ENCODE measurements at regions not wholly inside any gene's neighbourhood (a gene's known extent, or its start where the extent isn't known, plus 50 kb on each side); places are given as distances from the start of the nearest gene placed in this dataset.
A peak's percentile ranks its signal among the peaks of the same experiment; 100 is the strongest.

DNA sequence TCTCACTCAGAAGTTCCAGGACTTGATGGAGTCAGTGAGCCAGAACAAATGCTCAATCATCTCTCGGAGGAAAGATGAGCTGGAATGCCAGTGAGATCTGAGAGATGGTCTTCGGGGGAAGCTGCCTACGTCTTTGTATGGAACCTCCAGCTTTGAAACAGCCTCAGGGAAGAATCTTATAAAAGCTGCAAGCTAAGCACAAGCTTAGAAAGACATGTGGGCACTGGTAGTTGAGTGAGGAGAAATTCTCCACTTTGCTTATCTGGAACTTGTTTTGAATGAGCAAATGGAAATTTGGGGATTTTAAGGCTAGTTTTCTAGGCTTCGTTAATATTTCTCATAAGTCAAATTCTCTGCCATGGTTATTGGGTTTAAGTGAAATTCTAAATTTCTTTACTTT lies 594.4 kb downstream of the QKI start:
- DNase-seq: no peak

DNA sequence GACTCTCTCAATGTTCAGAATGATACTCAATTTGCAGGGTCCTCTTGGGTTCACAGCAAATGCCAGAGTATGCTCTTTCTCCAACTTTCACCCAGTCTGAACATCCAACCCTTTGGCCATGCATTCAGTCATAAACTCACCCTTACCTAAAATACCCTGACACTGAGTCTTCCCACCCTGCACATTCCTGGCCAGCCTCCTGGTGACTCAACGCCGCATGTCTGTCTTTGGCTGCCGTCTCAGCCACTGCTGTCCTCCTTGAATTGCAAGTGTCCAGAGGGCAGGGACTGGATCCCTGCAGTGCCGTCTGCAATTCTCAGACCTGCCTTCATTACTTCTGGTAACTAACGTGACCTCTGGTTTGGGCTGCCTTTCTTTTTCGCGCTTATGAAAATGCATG lies 593.4 kb downstream of the QKI start:
- DNase-seq: no peak

DNA sequence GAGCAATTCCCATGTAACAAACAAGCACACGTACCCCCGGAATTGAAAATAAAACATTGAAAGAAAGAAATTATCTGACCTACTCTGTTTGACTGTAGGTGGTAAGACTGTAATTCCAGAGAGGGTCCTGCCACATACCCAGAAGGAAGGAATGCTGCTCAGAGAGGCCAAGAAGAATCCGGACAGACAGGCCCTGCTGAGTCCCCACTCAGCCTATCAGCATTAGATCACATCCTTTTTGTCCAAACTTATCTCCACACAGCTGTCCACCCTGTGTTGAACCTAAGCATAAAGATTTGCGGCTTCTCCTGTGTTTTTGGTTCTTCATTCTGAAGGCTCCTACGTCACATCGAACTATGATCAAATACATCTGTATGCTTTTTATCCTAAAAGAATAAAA lies 591.9 kb downstream of the QKI start:
- no peak for DNase-seq

DNA sequence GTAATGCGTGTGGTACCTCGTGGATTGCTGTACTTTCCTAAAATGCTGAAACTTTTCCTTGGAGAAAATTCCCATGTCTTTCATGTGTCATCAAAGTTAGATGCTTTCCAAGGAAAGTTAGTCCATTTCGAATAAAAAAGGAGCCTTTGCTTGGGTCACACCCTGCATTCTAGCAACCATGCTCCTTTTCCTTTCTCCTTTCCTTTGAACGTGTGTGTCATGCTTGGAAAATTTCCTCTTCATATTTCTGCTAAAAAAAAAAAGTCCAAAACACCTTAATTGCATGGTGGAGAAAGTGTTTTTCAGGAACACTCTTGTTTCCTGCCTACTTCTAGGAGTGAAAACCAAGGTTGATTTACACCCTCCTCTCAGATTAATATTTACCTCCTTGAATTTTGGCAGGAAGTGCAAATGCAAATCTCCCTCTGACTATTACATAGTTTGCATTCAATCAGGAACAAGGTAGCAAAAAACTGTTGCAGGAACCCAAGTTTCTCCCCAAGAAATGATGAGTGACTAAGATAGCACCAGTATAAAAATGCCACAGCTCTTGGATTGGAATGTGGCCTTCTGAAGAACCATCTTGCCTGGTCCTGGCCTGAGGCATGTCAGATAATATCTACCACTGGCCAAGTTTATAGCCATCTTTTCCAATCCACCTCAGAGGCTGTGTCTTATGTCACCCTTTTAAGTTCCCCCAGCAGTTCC lies 590.6 kb downstream of the QKI start:
- no peak for DNase-seq

DNA sequence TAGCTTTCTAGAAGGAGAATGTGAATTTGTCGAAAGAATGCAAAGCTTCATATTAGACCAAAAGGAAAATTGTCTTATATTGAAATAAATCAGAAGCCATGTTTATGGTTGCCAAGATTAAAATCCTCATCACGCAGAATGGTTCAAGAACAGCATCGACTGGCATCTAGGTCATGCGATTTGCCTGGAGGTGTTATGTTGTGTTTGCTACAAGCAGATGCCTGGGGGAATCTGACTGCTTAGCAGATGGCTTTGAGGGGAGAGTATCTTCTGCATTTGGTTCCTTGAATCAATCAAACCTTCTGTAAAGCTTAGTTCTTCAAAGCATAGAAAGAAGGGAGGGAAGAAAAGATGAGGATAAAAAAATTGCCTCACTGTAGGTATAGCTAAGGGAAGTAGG lies 585.8 kb downstream of the QKI start:
- DNase-seq: no peak

DNA sequence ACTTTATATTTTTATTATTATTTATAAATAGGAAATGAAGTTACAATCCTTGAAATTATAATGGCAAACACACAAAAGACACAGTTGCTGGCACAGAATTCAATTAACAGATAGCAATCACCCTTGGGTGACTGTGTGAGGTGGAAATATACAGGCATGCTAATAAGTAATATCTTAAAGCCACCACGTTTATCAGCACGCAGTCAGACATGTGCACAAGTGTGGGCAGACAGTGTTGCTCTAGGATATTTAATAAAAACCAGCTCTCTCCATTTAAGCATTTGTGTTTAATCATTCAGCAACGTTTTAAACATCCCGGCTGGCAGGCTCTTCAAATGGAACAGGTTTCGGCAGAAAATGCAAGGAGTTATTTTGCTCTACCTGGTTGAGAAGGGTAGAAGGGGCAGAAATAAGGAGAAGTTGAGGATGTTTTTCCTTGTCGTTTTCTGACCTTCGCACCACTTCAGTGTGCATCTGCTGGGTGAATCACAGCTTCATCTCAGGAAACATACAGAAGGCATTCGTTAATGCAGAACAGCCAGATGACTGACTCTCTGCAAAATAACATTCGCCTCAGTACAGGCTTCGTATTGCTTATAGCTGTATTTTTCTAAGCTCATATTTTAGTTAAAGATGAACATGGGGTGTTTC lies 585.1 kb downstream of the QKI start:
- DNase-seq: no peak

DNA sequence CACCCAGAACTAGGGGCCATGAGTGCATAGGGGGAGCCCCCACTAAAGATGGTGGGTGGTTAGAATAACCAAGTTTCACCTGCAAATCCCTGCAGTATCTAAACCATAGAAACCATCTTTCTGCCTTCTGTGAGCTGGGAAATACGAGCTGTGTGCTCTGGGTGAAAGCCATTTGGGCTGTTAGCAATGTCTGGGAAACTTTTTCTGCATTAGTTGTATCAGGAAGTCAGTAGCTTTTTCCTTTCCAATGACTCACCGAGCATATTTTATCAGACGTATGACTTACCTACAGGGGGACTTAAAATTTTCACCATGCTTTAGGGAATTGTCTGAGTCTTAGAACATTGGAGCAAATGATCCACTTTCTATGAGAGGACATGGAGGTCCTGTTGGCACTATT lies 584.0 kb downstream of the QKI start:
- DNase-seq: no peak

DNA sequence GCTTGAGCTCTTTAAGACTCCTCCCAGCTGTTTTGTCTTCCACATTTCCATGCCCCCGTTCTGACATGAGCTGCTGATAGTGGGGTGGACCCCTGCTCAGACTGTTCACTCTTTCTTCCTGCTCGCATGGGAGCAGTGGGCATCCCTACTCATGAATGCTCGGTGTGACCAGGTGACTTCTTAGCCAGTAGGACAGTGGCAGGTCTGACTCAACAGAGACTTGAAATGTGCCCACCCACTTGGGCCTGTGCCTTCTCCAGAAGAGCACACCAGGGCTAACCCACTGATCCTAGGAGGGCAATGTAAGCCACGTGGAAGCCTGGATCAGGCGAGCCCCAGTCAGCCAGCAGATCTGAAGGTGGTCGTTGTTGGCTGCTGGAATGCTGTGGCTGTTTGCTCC lies 582.0 kb downstream of the QKI start:
- no peak for DNase-seq

DNA sequence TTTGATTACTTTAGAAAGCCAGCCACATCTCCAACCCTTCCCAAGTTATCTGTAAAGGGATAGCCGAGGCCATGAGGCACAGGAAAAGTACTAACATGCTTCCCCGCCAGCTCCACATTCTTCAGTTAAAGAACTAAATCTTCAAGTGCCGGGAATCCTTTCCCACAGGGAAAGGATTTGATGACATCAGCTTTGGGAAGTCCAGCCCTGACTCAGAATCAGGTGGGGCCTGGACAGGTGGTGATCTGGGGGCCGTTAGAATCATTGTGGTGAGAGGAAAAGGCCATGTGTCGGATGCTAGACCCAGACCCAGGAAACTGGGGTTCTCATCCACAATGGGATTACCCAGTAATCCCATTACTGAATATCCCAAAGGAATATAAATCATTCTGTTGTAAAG lies 580.0 kb downstream of the QKI start:
- DNase-seq: no peak

DNA sequence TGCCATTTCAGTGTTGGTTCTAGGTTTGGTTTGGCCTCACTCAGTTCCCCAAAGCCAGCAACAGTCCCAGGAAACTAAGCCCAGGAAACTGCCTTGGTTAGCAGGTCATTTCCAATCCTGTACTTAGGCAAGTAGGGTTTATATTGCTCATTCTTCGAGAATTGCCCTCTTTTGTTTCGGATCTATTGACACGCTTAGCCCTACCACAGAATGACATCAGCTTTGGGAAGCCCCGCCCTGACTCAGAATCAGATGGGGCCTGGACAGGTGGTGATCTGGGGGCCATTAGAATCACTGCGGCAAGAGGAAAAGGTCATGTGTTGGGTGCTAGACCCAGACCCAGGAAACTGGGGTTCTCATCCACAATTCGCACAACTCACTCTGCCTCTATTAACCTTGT lies 578.2 kb downstream of the QKI start:
- no peak for DNase-seq

DNA sequence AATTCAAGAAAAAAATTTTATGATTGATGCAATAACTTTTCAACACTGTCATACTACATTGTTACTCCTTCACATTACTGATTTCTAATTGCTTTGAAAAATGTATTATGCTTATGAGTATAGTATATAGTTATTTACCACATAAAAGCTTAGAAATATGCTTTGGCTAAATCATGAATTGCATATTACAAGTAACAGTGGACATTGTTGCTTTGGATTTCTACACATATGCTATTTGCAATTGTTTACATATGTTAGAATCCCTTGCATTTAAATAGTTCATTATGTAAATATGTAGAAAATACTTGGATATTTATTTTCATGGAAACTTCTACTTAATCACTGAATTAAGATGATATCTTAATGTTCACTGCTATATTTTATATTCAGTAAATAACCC lies 577.5 kb downstream of the QKI start:
- no peak for DNase-seq

DNA sequence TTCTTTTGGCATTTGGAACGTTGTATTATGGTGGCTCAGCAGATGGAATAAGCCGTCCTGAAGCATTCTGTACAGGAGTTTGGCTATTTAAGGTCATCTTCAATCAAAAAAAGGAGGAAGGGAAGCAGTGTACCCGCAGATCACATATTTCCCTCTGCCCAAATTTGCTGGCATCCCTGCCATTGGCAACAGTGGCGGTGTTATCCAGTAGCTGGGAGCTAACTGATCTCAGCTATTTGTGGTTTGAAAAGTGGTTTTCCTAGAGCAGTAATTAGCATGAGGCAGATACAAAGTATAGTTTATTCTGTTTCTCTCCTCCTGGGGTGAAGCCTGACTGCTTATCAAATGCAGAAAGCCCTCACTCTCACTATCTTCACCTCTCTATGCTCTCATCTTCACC lies 576.8 kb downstream of the QKI start:
- no peak for DNase-seq

DNA sequence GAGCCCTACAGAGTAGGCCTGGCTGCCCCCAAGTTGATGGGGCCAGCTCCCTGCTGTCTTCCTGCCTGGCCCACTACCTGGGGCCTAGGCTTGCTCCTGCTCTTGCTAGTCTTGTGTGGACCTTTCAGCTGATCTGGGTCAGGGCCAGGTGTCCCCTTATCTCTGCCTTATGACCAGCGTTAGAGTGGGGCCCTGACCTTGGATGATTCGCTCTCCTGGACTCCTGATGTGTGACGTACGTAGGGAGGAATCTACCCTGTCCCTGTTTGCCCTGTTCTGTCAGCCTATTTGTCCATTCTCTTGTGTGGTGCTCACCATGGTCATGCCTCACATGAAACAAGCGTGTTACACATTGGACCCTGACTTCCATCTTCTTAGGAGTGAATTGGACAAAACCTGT lies 571.8 kb downstream of the QKI start:
- DNase-seq: no peak

DNA sequence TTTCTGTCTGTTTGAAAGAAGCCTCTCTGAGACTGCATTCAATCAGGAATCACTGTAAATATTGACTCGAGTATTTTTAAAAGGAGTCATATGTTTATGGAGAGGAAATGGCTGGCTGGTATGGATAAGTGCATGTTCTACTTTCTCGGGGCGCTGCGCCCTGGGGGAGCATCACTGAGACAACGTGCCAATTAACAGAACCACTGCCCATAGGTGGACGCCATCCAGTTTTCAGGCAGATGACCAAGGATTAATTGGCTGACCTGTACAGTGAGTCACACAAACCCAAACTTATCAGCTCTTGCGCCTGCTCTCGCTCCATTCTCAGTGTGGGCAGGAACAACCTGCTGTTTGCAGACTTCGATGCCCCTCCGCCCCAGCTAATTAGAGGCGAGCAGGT lies 571.2 kb downstream of the QKI start:
- DNase-seq: no peak

DNA sequence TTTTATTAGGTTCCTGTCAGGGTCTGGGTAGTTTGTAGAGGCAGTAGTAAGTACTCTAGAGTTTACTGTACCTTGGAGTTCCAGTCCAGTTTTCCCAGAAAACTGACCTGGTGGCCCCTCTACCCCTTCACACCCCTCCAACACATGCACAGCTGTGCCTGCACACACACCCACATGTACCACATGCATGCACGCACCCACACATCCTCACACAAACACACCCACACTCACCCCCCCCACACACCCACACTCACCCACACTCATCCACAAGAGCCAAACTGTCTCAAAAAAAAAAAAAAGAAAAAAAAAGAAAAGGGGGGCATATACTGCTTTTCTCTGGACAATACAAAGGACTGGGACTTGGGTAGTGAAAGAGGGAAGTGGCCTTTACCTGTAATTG lies 570.5 kb downstream of the QKI start:
- no peak for DNase-seq

DNA sequence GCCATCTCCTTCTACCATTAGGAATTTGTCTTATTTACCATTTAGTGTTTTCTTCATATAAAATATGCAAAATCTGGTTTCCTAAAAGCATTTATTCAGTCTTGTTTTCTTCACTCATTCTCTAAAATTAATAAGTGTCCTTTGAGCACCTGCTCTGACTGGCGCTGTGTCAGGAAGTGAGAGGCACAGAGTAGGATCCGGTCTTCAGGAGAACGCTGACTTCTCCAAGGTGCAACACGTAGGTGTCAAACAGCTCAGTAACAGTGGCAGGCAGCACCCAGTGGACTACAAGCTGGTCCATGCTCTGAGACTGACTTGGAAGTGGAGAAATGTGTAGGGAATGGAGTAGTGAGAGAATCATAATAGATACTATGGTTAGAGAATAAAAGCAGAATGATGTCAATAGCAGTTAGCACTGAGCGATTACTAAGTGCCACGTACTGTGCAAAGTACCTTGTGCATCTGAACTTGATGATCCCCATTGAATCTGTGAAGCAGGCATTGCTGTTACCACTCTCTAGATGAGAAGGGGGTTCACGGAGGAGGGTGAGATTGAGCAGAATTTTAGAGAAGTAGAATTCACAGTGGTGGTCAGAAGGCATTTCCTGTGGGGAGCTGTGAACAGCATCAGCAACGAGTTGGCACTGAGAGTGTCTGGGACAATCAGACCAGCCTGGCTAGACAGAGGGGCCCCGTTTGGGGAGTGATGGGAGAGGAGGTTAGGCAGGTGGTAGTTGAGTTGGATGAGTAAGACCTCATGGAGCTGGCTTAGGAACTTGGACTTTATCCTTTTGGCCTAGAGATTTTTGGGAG lies 569.8 kb downstream of the QKI start:
- DNase-seq: peak; percentile 79 to 85

DNA sequence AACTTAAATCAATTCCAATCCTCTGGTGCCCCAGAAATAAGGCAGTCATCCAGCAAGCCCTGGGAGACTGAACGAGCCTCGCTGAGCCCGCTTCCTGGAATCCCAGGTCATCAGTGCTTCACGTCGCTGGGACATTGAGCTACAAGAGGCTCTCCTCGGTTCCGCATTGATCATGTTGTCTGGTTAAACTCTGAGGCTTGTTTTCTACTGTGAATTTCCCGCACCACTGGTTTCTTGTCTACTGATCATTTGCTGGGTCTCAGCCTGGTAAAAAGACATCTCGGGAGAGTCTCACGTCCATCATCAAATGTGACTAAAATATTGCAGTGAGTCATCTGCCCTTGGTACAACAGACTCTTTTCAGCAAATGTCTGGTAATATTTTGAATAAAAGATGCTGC lies 569.2 kb downstream of the QKI start:
- no peak for DNase-seq

DNA sequence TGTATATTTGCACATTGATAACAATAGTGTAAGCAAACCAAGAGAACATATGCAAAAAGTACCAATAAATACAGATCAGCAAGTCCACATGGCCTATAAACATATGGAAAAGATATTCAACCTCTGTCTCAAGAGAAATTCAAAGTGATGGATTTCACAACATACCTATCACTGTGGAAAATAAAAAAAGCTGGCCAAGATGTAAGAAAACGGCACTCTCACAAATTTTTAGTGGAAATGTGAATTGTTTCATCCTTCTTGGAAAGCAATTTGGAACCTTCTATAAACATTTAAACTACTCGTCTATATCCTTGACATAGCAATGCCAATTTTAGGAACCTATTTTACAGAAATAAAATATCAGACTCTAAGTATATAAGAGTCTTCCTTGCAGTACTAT lies 559.8 kb downstream of the QKI start:
- no peak for DNase-seq

DNA sequence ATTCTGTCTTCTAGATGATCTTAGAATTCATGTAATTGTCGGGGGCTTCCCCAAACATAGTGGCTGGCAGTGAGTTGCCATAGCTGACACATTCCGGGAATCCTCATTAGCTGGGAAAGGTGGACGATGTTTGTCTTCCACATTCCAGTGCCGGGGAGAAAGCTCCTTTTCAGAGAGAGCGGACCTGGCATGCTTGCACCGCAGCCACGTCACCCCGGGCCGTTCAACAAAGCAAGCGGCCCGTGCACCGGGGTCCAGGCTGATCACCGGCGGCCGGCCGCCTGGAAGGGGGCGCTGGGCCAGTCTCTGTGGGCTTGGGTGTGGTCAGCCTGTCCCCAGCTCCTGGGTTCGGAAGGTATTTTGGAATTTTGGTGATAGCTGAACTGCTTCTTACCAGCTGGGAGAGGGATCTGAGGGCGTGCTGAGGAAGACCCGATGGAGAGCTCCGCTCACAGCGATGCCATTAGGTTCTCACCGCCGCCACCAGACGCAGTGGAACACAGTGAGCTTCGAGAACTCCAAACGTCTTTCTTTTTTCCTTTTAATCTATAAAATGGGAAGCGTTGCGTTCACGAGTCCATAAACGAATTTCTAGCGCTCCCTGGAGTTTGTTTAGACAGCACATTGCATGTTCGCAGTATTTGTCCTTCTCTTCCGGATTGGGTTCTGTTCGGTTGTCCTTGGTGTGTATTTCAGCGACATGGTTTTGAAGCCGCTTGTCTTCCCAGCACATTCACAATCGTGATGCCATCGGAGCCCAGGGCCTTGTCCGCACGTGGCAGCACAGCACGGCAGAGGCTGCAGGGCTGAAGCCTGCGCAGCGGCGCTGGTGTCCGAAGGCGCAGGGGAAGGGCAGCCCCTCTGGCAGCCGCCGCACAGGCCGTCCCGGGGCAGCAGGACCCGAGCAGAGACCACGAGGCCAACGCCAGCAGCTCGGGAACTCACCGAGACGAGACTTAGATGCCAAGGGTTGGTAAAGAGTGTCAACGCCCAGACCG lies 557.6 kb downstream of the QKI start:
- DNase-seq: no peak

DNA sequence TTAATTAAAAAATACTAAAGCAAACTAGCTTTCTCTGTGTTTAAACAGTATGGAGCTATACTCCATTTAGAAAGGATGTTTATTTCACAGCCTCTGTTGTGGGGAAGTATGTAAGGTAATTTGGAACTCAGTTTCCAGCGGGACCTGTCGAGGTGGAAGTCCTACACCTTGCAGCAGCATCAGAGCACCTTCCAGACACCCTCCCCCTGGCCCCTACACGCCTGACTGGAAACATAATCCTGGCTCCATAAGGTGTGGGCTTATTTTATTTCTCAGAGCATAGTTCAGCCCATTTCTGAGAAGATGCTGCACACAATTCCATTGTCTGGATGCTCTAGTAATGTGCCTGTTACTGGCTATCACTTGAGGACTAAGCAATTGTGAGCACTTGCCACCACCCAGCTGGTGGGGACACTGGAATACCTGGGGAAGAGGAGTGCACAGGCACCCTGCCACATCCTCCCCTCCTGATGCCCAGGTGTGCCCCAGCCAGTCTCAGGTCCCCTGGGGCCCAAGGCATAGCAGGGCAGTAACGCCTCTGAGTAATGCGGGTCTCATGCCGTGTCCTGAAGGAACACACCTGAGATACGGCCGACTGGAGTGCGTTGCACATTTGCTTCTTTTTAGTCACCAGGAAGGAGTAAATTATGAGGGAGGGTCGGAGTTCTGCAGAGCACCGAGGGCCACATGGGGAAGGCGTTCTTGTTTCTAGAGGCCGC lies 556.5 kb downstream of the QKI start:
- no peak for DNase-seq

DNA sequence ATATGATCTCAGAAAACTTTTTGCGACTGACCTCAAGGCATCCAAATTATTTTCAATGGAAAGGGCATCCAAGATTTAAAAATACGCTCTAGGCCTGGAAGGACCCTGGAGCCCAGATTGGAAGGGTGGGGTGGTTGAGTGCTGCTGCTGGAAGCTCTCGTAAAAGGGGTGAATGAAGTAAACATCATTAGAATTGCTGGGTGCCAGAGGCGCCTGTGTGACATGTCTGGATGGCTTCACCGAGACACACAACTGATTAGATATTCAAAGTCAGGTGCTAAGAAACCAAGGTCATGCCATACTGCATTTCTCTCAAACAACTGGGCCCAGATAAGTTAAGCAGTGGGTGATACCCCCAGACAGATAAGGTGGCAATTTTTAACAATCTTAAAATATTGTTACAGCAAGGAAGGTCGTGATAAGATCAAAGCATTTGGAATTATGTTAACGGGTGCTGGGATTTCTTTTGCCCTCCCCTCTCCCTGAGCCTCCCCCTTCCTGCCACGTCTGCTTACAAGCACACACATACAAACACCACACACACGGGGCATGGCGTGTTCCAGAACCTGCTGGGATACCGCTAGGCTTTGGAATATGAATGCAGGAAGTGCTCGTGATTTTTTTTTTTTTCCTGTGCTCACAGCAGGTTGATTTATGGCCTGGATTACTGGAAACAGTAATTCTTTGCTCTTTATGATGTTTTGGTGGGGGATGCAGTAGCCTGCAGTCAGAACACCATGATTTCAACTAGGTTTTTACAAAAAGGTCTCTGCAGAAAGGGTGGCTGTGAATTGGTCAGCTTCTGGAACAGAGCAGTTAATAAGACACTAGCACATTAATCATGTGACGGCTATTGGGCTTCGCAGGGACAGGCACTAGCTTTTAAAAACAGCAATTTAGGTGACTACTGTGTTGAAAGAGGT lies 551.2 kb downstream of the QKI start:
- no peak for DNase-seq
